ENCODE measurements at regions not wholly inside any gene's neighbourhood (a gene's known extent, or its start where the extent isn't known, plus 50 kb on each side); places are given as distances from the start of the nearest gene placed in this dataset.

GRCh38 chr18:78620326-78620725 lies 359.3 kb upstream of the SALL3 start:
- Mint-ChIP-seq H3K4me1 (peaks cover 32% of the 10 kb centered on the region), H3K9me3 (peaks cover 23% of the 10 kb centered on the region), H3K27me3 (ENCODE audit: low read depth, poor library complexity) (peaks cover 3% of the 10 kb centered on the region)

GRCh38 chr18:78621141-78621755 lies 358.4 kb upstream of the SALL3 start:
- TF ChIP-seq CTCF (IDR thresholded peaks at IDR 0.05): no peak
- no peak for DNase-seq
- H3K9me3 Mint-ChIP-seq: peaks cover 15% of the 10 kb centered on the region
- H3K36me3 Mint-ChIP-seq (ENCODE audit: low read depth): peaks cover 6% of the 10 kb centered on the region
- H3K4me3 Mint-ChIP-seq: no peak overlapping the region
- no peak overlapping the region for H3K27ac Mint-ChIP-seq
- H3K27me3 Mint-ChIP-seq (ENCODE audit: low read depth, poor library complexity): peaks cover 3% of the 10 kb centered on the region
- H3K4me1 Mint-ChIP-seq: peaks cover 42% of the 10 kb centered on the region

More at GRCh38 chr18:78620326-78620725, 359.3 kb upstream of the SALL3 start:
- Mint-ChIP-seq H3K36me3 (ENCODE audit: low read depth) (peaks cover 6% of the 10 kb centered on the region), H3K4me3 (no peak overlapping the region), H3K27ac (no peak overlapping the region)
- DNase-seq: no peak
- TF ChIP-seq CTCF (IDR thresholded peaks at IDR 0.05): no peak

GRCh38 chr18:78622251-78622906 lies 357.2 kb upstream of the SALL3 start:
- H3K36me3 Mint-ChIP-seq (ENCODE audit: low read depth): no peaks in the 10 kb centered on the region
- peaks cover 3% of the 10 kb centered on the region for H3K27me3 Mint-ChIP-seq (ENCODE audit: low read depth, poor library complexity)
- H3K4me1 Mint-ChIP-seq: peaks cover 49% of the 10 kb centered on the region
- no peak overlapping the region for H3K4me3 Mint-ChIP-seq
- no peak overlapping the region for H3K27ac Mint-ChIP-seq
- H3K9me3 Mint-ChIP-seq: peaks cover 4% of the 10 kb centered on the region
- no peak for DNase-seq
- TF ChIP-seq CTCF (IDR thresholded peaks at IDR 0.05): no peak

GRCh38 chr18:78622907-78623541 lies 356.6 kb upstream of the SALL3 start:
- TF ChIP-seq CTCF (IDR thresholded peaks at IDR 0.05): no peak
- H3K9me3 Mint-ChIP-seq: no peaks in the 10 kb centered on the region
- peak overlapping the region; percentile 69 for H3K27ac Mint-ChIP-seq
- H3K27me3 Mint-ChIP-seq (ENCODE audit: low read depth, poor library complexity): peaks cover 3% of the 10 kb centered on the region
- no peak for DNase-seq
- H3K4me3 Mint-ChIP-seq: no peak overlapping the region
- H3K4me1 Mint-ChIP-seq: peaks cover 55% of the 10 kb centered on the region
- no peaks in the 10 kb centered on the region for H3K36me3 Mint-ChIP-seq (ENCODE audit: low read depth)

- Mint-ChIP-seq H3K4me3 (peak overlapping the region; percentile 55), H3K27me3 (ENCODE audit: low read depth, poor library complexity) (peaks cover 3% of the 10 kb centered on the region), H3K36me3 (ENCODE audit: low read depth) (peaks cover 6% of the 10 kb centered on the region), H3K4me1 (peaks cover 50% of the 10 kb centered on the region), H3K9me3 (peaks cover 14% of the 10 kb centered on the region), H3K27ac (peak overlapping the region; percentile 54)
- TF ChIP-seq CTCF (IDR thresholded peaks at IDR 0.05): no peak
- peak; percentile 39 for DNase-seq
Measured at GRCh38 chr18:78624646-78625279, 354.9 kb upstream of the SALL3 start.
